PC-9 (cell line): ENCODE measurements at regions not wholly inside any gene's neighbourhood (a gene's known extent, or its start where the extent isn't known, plus 50 kb on each side); places are given as distances from the start of the nearest gene placed in this dataset.

Source experiments
- BruUV-seq: library from RNA; stranded (reverse); fragments of 400-500 nt; replicated peaks from 2 replicates; lab custom pipeline; 2021; lab: Mats Ljungman, UMichigan
- CTCF ChIA-PET: fragments of 300-600 bp; sonication (Branson Sonifier 250); formaldehyde crosslinking; loops from one replicate; lab custom pipeline; 2022; ENCODE audit warnings: antibody characterized with exemption; lab: Charles Lee
- POLR2A ChIA-PET: fragments of 300-600 bp; sonication (Branson Sonifier 250); formaldehyde crosslinking; loops from one replicate; lab custom pipeline; 2022; ENCODE audit warnings: antibody characterized with exemption; ENCODE audit not compliant: unreplicated experiment; lab: Charles Lee
- DNase-seq, 2 experiments: peaks; one replicate each; pipeline versions ENCODE4 v3.0.0 to v3.0.0-alpha.2; 2015 to 2022; ENCODE audit warnings: mixed read lengths in 1 of 2
- H2AFZ ChIP-seq: fragments of 200-600 bp; sonication (generic); 2 replicates; pipeline ENCODE4 v1.8.1; 2017; ENCODE audit warnings: antibody characterized with exemption
- H3F3A ChIP-seq: fragments of 200-600 bp; sonication (generic); 2 replicates; pipeline ENCODE4 v1.8.1; 2017; ENCODE audit warnings: antibody characterized with exemption, mild to moderate bottlenecking, low read depth; ENCODE audit not compliant: insufficient read depth
- H3K27ac ChIP-seq: fragments of 200-600 bp; sonication (generic); 2 replicates; pipeline ENCODE4 v1.6.1; 2016; ENCODE audit warnings: mixed run types
- H3K27me3 ChIP-seq: fragments of 200-600 bp; sonication (generic); 2 replicates; pipeline ENCODE4 v1.6.1; 2016; ENCODE audit warnings: low read depth, mixed run types; ENCODE audit not compliant: insufficient read depth
- H3K36me3 ChIP-seq: fragments of 200-600 bp; sonication (generic); 2 replicates; pipeline ENCODE4 v1.6.1; 2016; ENCODE audit warnings: low read depth, mixed run types
- H3K4me1 ChIP-seq: fragments of 200-600 bp; sonication (generic); replicated peaks from 2 replicates; pipeline ENCODE4 v1.6.1; 2016; ENCODE audit warnings: mixed run types; ENCODE audit not compliant: insufficient read depth
- H3K4me2 ChIP-seq: fragments of 200-600 bp; sonication (generic); 2 replicates; pipeline ENCODE4 v1.6.1; 2017; ENCODE audit warnings: mixed run types
- H3K4me3 ChIP-seq: fragments of 200-600 bp; sonication (generic); 2 replicates; pipeline ENCODE4 v1.6.1; 2016; ENCODE audit warnings: mixed run types
- H3K79me2 ChIP-seq: fragments of 200-600 bp; sonication (generic); 2 replicates; pipeline ENCODE4 v1.6.1; 2017; ENCODE audit warnings: low read depth, mixed run types
- H3K9me2 ChIP-seq: fragments of 200-600 bp; sonication (generic); 2 replicates; pipeline ENCODE4 v1.8.1; 2017; ENCODE audit warnings: mild to moderate bottlenecking; ENCODE audit not compliant: insufficient read depth
- H3K9me3 ChIP-seq: fragments of 200-600 bp; sonication (generic); 2 replicates; pipeline ENCODE4 v1.8.1; 2016; ENCODE audit warnings: low read depth; ENCODE audit not compliant: insufficient read depth
- H4K20me1 ChIP-seq: fragments of 200-600 bp; sonication (generic); 2 replicates; pipeline ENCODE4 v1.8.1; 2017; ENCODE audit not compliant: insufficient read depth
- CTCF ChIP-seq: fragments of 200-600 bp; sonication (generic); conservative IDR thresholded peaks from 2 replicates; pipeline ENCODE4 v1.6.1; 2017; ENCODE audit warnings: mixed run types, antibody characterized with exemption, mild to moderate bottlenecking, moderate library complexity
- EZH2 ChIP-seq: fragments of 200-600 bp; sonication (generic); IDR thresholded peaks from 2 replicates; pipeline ENCODE4 v1.8.0; 2017; ENCODE audit warnings: antibody characterized with exemption, low read depth
- intact Hi-C: fragments of 100-400 bp; cut with micrococcal nuclease; formaldehyde crosslinking; loops from one replicate; pipeline ENCODE4 v1.10.0; 2022; ENCODE audit not compliant: unreplicated experiment

- Histone ChIP-seq H2AFZ (no peak overlapping the region), H3K9me3 (no peaks in the 10 kb centered on the region), H3K4me3 (no peak overlapping the region), H4K20me1 (no peaks in the 10 kb centered on the region), H3K4me2 (no peak overlapping the region), H3K4me1 (no peaks in the 10 kb centered on the region), H3K9me2 (no peaks in the 10 kb centered on the region; the same call in 1 of the 2 replicates), H3F3A (no peaks in the 10 kb centered on the region), H3K36me3 (no peaks in the 10 kb centered on the region), H3K27ac (no peak overlapping the region), H3K27me3 (no peaks in the 10 kb centered on the region), H3K79me2 (no peaks in the 10 kb centered on the region)
- TF ChIP-seq CTCF, result peak; percentile 72
- TF ChIP-seq EZH2, result no peak
- ChIA-PET POLR2A (no interaction called here), CTCF (interaction anchor here (0.6 to 1.2 kb wide), 2 partner anchors 31 to 707 kb away, joined by 3 to 5 read pairs; no protein-coding TSS in a partner anchor)
- peak in 1 of 2 experiments; percentile 18 for DNase-seq
- intact Hi-C loops, result loop anchor here (1.0 kb wide), 1 partner anchor 692 kb away; no protein-coding TSS in a partner anchor
- BruUV-seq, result no TSS peak
These were observed 563.9 kb upstream of the NR5A2 start for GRCh38 chr1:199463521-199464127.

- Histone ChIP-seq H3F3A (no peaks in the 10 kb centered on the region), H3K27me3 (no peaks in the 10 kb centered on the region), H3K27ac (no peak overlapping the region), H3K4me1 (no peaks in the 10 kb centered on the region), H3K9me2 (no peaks in the 10 kb centered on the region; the same call in 1 of the 2 replicates), H4K20me1 (no peaks in the 10 kb centered on the region), H3K36me3 (no peaks in the 10 kb centered on the region), H3K9me3 (no peaks in the 10 kb centered on the region), H3K79me2 (no peaks in the 10 kb centered on the region), H2AFZ (no peak overlapping the region), H3K4me2 (no peak overlapping the region), H3K4me3 (no peak overlapping the region)
- intact Hi-C loops, result no loop called here
- ChIA-PET POLR2A (interaction anchor here (0.7 kb wide), 1 partner anchor 904 kb away, joined by 3 read pairs; no protein-coding TSS in a partner anchor), CTCF (no interaction called here)
- no TSS peak for BruUV-seq
- TF ChIP-seq CTCF (no peak), EZH2 (no peak)
- no peak for DNase-seq
These were observed 560.5 kb upstream of the NR5A2 start for GRCh38 chr1:199466961-199467360.

GRCh38 chr1:199472018-199472417 lies 555.5 kb upstream of the NR5A2 start:
- Histone ChIP-seq H3K4me2 (no peak overlapping the region), H2AFZ (no peak overlapping the region), H3K9me2 (no peaks in the 10 kb centered on the region), H3K4me1 (no peaks in the 10 kb centered on the region), H3K27me3 (no peaks in the 10 kb centered on the region), H3K79me2 (no peaks in the 10 kb centered on the region), H3F3A (no peaks in the 10 kb centered on the region), H3K36me3 (no peaks in the 10 kb centered on the region), H4K20me1 (no peaks in the 10 kb centered on the region), H3K4me3 (no peak overlapping the region), H3K27ac (no peak overlapping the region), H3K9me3 (no peaks in the 10 kb centered on the region)
- BruUV-seq, result no TSS peak
- intact Hi-C loops, result no loop called here
- TF ChIP-seq CTCF (no peak), EZH2 (no peak)
- DNase-seq, result no peak
- ChIA-PET CTCF (no interaction called here), POLR2A (no interaction called here)
